ENCODE measurements at regions not wholly inside any gene's neighbourhood (a gene's known extent, or its start where the extent isn't known, plus 50 kb on each side); places are given as distances from the start of the nearest gene placed in this dataset.

DNA sequence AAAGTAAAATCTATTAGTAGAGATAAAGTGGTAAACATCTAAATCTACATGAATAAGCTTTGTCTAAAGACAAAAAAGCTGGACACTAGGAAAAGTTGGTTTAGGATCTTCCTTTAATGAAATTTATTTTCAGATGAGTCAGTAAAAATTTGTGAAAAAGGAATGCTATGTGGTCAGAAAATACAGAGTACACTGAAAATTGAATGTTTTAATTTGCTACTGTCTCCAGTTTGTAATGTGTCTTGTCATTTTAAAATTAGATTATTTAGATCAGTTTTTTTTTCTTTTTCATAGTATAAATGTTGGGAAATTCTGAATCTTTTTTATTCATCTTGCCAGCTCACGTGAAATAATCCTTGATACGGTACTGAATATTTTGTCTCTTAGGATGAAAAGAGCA is 56.9 kb downstream of the SLITRK6 start:
- no peak for DNase-seq (ENCODE audit: low spot score)

DNA sequence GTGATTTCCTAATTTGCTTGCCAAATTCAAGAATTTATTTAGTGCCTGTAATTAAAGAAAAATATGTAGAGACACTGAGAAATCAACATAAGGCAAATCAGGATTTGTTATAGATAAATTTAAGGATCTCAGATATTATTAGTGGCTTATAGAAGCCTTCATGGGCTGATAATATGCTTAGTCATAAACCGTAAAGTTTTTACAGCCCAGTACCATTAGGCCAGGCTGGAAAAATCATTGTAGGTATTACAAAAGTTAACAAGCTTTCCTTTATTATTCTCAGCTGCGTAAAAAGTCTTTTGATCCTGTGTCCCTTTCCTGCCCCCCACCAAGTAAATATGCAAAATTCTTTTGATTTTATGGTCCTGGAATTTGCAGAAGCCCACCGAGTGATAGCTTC is 58.2 kb downstream of the SLITRK6 start:
- no peak for DNase-seq (ENCODE audit: low spot score)

DNA sequence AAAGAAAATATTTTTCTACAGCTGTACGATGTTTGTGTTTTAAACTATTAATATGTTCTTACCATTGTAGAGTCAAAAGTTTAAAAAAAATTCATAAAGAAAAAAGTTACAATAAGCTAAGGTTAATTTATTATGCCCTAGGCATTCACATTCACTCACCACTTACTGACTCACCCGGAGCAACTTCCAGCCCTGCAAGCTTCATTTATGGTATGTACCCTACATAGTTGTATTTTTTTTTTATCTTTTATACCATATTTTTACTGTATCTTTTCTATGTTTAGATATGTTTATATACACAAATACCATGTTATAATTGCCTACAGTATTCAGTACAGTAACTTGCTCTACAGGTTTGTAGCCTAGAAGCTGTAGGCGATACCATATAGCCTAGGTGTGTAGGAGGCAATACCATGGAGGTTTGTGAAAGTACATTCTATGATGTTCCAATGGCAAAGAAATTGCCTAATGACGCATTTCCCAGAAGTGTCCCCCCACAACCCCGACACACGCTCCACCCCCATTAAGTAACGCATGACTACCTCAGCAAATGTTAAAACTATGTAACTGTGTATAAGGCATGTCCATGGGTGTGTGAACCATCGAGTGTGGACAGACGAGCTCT is 60.4 kb downstream of the SLITRK6 start:
- no peak for DNase-seq (ENCODE audit: low spot score)

DNA sequence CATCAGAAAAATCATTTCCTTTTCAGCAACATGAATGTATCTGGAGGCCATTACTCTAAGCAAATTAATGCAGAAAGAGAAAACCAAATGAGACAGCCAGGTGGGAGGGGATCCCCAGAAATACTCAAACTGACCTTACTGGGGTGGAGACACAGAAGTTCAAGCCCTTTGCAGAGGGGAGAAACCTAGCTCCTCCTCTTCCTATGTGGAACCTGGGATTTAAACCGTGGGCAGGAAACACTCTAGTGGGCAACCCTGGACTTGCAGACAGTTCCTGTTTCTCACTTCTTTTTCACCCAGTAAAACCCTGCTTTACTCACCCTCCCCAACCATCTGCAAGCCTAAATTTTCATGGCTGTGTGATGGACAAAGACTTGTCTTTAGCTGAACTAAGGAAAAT is 61.3 kb downstream of the SLITRK6 start:
- no peak for DNase-seq (ENCODE audit: low spot score)

DNA sequence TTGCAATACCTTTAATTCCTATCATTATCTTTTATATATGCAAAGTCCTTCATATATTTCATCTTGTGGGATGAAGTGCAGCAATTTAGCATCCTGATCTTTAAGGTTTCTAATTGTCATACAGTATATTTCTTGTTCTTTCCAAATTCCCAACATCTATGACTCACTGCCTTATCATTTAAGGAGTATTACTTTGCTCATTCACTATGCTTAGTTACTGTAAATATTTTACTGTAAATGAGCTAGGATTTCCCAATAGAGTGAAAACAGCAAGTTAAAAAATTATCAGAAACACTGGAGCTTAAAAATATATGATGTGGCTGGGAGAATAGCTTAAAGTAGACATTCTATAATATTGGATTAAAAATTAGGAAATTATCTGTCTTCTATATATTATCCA is 69.9 kb downstream of the SLITRK6 start:
- no peak for DNase-seq (ENCODE audit: low spot score)

DNA sequence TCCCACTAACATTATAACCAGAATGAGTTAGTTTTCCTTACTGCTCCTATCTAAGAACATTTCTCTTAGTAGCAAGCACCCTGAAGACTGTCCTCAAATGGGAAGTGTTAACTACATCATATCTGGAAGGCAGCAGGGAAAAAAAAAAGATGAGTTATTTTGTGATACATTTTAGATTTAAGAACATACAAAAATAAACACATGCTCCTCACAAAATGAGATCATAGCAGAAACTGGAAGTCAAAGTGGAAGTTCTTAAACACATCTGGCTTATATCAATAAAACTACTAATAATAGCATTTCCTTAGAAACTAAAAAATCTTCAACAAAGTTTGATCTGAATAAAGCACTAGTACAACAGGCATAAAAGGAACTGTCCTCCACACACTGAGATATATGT is 70.4 kb downstream of the SLITRK6 start:
- DNase-seq (ENCODE audit: low spot score) = no peak

DNA sequence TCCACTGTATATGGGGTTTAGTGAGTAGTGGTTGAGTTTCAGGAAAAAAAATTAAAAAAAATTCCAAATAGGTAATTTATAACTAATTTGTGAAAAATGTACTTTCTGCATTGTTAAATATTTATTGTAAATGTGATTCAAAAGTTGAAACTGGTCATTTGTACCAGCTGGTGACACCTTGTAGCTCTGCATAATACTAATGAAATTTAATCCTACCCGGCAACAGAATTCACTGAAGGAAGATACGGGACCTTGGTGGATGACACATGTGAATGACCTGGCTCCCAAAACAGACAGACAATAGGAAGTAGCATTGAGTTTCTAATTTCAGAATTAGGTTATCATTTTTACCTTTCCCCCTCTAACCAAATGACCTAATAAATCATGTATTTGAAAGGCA is 73.8 kb downstream of the SLITRK6 start:
- no peak for DNase-seq (ENCODE audit: low spot score)

DNA sequence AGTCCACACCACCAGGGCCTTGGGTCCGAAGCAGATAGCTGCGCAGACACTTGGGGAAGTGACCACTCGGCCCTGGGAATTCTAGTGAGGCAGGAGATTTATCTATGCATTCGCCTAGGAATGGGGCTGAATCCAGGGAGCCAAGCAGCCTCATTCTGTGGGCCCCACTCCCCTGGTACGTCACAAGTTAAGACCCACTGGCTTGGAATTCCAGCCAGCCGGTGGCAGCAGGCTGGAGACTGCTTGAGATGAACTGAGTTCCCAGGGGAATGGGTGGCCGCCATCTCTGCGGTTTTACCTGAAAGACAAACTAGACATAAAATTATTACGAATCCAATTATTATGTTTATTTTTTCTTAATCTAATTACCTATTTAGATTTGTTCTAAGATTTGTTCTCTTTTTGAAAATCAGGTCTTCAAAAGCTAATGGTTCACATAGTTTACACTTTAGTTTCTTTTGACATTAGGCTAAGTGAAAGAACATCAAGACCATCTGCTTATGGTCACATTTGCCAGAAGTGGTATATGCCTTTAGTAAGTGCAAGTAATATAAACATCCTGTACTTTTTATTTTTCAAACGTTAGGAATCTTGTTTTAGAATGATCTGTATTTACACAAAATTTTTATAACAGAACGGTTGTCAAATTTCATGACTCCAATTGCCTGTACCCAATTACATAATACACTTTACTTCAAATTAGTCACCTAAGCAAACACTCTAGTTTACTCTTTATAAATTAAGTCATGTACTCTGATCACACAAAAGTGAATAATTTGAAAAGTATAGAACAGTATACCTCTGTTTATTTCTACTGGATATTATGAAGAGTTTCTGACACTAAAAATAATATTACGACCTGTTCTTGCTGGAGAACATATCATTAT is 74.4 kb downstream of the SLITRK6 start:
- DNase-seq (ENCODE audit: low spot score) = no peak

DNA sequence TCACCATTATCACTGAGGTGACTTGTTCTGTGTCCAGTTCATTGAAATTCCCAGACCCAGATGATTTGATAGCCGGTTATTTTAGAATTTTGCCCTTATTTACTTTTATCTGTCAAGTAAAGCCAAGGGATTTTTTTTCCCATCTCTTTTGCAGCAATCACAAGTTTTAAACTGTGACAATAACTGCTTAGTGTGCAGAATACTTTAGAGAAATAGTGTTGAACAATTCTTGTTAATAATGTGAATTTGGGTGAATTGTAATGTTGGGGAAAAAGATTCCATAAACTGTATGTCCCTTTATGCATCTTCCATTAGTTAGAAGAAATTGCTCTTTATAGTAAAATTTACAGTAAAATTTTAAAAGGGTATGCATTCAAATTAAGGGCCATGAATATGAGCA is 79.5 kb downstream of the SLITRK6 start:
- no peak for DNase-seq (ENCODE audit: low spot score)

DNA sequence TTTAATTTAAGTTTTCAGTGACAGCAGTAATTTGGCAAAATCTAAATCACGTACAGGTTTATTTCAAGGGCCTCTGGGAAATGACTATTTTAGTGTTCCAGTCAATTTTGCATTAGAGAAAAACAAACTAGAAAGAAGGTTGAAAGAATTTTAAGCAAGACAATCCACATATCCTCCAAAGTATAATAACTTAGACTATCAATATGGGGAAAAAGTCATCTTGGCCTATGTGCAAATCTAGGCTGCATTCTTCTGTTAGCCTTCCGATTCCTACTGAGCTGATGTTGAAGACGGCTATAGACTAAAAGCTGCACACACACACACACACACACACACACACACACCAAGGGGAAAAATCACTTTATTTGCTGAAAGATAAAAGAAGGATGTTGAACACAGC is 81.3 kb downstream of the SLITRK6 start:
- no peak for DNase-seq (ENCODE audit: low spot score)

DNA sequence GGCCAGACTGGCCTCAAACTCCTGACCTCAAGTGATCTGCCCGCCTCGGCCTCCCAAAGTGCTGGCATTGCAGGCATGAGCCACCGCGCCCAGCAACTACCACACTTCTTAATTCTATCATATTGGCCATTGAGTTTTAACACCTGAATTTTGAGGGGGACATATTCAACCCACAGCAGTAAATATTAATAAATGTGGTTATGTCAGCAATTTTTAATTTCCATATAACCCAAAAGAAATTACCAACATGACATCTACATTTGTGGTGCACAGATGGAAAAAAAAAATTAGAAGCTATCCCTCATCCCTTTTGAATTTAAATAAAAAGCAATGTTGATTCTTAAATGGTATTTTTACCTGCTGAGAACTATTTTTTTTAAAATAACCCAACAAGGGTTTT is 88.7 kb downstream of the SLITRK6 start:
- no peak for DNase-seq (ENCODE audit: low spot score)

DNA sequence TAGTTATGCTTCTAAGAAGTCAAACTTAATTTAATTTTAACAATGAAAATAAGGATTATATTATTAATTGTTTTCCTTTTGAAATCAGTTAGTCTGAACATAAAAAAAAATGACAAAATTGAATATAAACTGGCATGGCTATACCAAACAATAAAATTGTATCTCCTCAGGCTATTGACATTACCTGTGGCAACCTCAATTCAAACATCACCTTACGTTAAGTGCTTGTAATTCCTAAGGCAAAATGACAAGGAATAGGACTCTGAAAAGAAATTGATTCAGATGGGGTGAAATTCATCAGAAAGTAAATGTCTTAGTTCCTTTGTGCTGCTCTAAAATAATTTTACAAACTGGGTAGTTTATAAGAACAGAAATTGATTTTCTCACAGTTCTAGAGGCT is 89.5 kb downstream of the SLITRK6 start:
- DNase-seq (ENCODE audit: low spot score) = no peak

DNA sequence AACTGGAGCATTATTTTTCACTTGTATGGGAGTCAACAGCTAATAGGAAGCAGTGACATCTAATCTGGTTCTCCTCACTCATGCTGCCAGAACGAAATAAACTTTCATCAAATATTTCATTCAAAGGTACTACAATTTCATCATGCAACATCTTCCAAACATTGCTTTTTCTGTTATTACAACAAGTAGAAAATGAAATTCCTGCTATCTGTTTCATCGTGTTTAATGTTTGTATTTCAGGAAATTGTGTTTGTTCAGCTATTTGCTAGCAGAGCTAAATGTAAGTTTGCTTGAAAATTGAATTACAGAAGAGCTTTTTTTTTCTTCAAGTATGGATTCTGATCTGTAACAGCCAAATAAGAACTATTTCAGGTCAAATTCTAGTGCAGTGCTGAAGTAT is 90.1 kb downstream of the SLITRK6 start:
- DNase-seq (ENCODE audit: low spot score) = no peak

DNA sequence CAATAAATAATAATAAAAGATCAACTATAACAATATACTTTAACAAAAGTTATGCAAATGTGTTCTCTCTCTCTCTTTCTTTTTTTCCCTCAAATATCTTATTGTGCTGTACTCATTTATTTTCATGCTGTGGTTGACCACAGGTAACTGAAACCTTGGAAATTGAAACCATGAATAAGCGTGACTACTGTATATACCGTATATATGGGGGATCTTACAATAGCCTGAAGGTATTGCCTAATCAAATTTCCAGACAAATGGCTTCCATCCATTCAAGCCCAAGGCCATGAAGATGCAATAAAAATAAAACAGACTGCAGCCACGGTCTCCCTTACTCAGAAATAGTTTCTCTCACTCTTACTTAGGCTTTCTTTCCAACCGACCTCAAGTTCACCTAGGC is 98.3 kb downstream of the SLITRK6 start:
- no peak for DNase-seq (ENCODE audit: low spot score)

DNA sequence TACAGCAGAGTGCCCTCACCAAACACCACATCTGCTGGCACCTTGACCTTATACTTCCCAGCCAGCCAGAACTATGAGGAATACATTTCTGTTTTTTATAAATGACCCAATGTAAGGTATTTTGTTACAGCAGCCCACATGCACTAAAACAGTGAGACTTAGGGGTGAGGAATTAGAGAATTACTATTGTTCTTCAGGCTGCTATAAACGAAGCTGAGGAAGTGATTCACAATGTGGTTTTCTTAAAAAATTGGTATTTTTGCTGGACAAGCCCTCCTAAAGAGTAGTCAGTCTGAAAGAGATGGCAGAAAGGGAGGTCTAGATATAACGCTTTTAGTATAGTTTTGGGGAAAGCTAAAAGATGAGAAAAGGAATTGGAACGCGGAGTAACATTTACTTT is 101.0 kb downstream of the SLITRK6 start:
- DNase-seq (ENCODE audit: low spot score) = no peak

DNA sequence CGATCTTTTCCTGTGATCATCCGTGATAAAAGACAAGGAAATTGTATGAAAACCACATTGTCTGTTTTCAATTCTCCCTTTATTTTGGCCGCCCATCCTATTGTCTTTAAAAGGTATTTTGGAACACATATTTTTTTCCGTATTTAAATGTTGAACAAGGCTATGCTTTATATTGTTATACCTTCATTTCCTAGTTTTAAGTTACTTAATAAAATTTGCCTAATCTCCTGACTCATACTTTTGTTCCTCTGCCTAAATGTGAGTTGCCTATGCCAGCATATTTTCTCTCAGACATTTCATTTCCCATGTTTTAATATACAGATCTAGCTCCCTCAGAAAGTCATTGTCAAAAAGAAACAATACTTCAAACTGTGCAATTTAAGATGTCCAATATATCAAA is 104.2 kb downstream of the SLITRK6 start:
- no peak for DNase-seq (ENCODE audit: low spot score)

DNA sequence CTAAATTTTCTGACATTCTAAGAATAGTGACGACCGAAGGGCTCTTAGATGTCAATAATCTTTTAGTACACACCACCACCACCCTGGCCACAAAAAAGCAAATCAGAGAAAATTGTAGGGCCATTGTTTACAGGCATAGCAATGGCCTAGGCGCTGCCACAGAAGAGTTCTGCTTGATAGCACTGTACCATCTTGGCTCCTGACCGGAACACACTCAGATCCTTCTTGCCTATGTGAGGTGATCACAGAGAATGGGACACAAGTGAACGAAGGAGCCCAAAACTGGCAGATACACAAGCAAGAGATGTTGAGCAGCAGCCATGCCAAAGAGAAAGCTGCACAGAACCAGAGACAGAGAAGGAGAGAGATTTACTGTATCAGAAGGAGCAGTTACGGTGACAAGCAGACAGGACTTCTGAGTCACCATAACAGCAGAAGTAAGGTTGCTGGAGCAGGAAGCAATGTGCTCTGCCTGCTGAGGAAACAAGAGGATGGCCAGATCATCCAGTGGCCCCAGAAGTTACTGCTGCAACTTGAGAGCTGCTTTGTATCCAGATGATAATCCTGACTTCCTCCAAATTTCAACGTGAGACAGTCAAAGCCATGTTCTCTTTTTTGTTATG is 105.2 kb downstream of the SLITRK6 start:
- no peak for DNase-seq (ENCODE audit: low spot score)

DNA sequence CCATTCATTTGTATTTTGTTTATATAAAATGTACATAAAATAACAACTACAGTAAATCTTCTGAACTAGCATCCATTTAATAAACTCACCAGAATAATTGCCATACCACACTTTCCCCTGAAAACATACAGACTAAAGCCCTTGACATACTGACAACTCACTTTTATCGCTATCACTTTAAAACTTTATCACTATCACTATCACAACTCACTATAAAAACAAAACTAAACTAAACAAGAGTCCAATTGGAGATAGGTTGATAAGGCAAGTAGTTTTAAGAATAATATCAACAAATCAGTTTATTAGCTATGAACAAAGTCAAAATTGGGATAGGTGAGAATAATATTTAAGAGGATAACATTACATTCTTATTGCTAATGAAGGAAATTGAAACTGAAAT is 108.9 kb downstream of the SLITRK6 start:
- DNase-seq (ENCODE audit: low spot score) = no peak

DNA sequence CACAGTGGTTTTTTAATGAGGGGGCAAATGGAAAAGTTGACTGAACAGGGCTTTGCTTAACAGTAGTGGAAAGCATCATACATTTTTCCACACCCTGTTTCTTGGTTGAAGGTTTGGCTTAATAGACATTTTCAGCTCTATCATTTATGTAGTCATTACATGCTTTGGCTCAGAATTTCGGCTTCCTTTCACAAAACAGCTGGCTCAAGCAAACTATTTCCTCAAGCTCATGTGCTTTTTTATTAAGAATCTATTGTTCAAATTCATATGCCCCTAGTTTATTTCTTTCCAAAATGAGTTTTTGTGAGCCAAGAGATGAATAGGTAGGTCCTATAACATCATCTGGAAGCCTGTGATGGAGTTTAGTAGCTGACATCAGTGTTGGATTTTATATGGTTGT is 113.8 kb downstream of the SLITRK6 start:
- no peak for DNase-seq (ENCODE audit: low spot score)

DNA sequence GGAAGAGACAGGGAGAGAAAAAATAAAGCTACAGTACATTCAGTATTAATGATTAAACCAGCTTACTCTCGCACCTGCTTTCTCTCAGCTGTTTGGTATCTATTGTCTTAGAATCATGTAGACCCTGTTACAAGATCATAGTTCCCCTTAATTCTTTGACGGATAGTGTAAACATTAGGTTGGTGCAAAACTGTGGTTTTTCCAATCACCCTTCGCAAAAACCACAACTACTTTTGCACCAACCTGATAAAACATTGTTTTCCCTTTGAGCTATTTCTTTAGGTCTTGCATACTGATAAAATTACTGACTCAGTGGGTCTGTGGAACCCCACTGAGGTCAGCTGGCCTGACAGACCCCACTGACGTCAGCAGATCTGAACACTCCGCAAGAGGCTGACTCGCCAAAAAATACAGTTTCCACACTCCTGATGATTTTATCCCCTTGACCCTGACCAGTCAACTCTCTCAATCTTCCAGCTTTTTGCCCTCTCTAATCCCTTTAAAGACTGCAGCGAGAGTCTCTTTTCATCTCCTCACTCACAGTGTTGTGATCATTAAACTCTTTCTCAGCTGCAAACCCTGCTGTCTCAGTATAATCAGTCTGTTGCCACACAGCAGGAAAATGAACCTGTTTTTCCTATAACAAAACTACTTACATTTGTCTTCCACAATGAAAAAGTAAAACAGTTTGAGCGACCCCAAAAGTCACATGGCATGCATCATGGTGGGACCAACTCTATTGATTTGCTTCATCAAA is 123.9 kb downstream of the SLITRK6 start:
- no peak for DNase-seq (ENCODE audit: low spot score)

DNA sequence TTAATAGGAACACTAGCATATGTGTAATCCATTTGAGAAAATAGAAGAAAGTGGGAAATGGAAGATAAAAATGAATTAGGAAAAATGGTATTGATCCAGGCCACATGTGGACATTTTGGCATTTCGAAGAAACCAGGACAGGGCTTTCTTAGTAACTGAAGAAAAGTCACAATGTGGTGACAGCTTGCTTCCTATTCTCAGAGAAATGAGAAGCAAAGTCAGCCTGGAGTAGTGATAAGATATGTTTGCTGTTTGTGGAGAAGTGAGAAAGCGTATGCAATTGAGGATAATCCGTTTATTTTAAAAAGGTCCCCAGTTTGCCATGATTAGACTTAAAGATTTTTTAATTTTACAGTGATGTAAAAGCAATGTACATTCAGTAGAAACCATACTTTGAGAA is 127.9 kb downstream of the SLITRK6 start:
- DNase-seq (ENCODE audit: low spot score) = no peak

DNA sequence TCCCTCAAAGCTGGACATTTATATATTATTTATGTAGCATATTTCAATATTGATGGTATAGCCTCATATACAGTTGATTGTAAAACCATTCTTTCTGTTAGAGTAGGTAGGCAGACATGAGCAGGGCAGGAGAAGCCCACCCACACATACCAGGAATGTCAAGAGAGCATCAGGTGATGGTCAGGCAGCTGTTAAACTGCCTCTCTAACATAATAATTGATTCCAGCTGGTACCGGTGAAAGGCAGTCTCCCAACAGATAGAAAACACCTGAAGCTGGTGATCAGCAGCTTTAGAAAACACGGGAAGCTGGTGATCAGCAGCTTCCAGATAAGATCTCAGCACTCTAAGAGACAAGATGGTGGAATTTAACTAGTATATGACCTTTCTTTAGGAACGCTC is 132.9 kb downstream of the SLITRK6 start:
- DNase-seq (ENCODE audit: low spot score) = no peak

DNA sequence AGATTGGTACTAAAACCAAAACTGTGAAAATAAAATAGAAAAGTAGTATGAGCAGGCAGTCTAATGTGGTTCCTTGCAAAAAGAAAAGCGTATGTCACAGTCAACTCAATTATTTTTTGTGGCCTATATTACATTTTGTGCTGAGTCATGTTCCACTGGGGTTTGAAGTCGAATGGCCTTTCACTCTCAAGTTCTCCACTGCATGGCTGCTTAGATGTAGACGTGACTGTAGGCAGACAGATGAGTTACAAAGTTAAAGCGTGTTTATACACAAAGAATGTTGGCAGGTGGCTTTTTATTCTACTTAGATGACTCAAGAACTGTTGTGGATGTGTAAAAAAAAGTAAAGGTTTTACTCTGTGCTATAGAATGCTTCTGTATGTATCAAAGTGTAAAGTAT is 133.9 kb downstream of the SLITRK6 start:
- no peak for DNase-seq (ENCODE audit: low spot score)

Data from CD4-positive, alpha-beta T cell treated with Interleukin-2 at 100 ng/mL for 4 hours (primary cell).